Trophoblast cell (in vitro differentiated cells and primary cell): ENCODE measurements at regions not wholly inside any gene's neighbourhood (a gene's known extent, or its start where the extent isn't known, plus 50 kb on each side); places are given as distances from the start of the nearest gene placed in this dataset.

Experiments
- DNase-seq, 2 donors: peaks; one replicate each; pipeline ENCODE4 v3.0.0-alpha.2; 2016
- H2AFZ ChIP-seq: 2 replicates; pipeline ENCODE4 v1.6.1; 2013; ENCODE audit warnings: low read length, moderate library complexity, mild to moderate bottlenecking; ENCODE audit not compliant: insufficient read depth, poor library complexity
- H2AK5ac ChIP-seq: 2 replicates; pipeline ENCODE4 v1.6.1; 2013; ENCODE audit warnings: mild to moderate bottlenecking, low read length
- H2BK120ac ChIP-seq: 2 replicates; pipeline ENCODE4 v1.6.1; 2013; ENCODE audit warnings: low read length, mild to moderate bottlenecking, moderate library complexity; ENCODE audit not compliant: insufficient read depth, poor library complexity
- H2BK12ac ChIP-seq: 2 replicates; pipeline ENCODE4 v1.6.1; 2013; ENCODE audit warnings: mild to moderate bottlenecking, low read length, moderate library complexity
- H2BK5ac ChIP-seq: 2 replicates; pipeline ENCODE4 v1.6.1; 2013; ENCODE audit warnings: low read length, low read depth, moderate library complexity, mild to moderate bottlenecking; ENCODE audit not compliant: poor library complexity
- H3K14ac ChIP-seq: 2 replicates; pipeline ENCODE4 v1.6.1; 2013; ENCODE audit warnings: mild to moderate bottlenecking, low read length
- H3K18ac ChIP-seq: 2 replicates; pipeline ENCODE4 v1.6.1; 2013; ENCODE audit warnings: mild to moderate bottlenecking, low read length
- H3K23ac ChIP-seq: 2 replicates; pipeline ENCODE4 v1.6.1; 2013; ENCODE audit warnings: low read length
- H3K27ac ChIP-seq: 2 replicates; pipeline ENCODE4 v1.5.1; 2013; ENCODE audit warnings: low read depth, mild to moderate bottlenecking, inconsistent platforms, low read length, moderate library complexity
- H3K27me3 ChIP-seq: 2 replicates; pipeline ENCODE4 v1.6.1; 2013; ENCODE audit warnings: inconsistent platforms, mild to moderate bottlenecking, low read length, moderate library complexity; ENCODE audit not compliant: insufficient read depth
- H3K36me3 ChIP-seq, 2 experiments: 1 replicate in 1 of 2; 2 replicates in 1 of 2; pipeline ENCODE4 v1.6.1; 2013; ENCODE audit warnings: low read length in 2 of 2, mild to moderate bottlenecking in 2 of 2, moderate library complexity in 1 of 2; ENCODE audit not compliant: insufficient read depth in 2 of 2, control insufficient read depth in 1 of 2
- H3K4ac ChIP-seq: 2 replicates; pipeline ENCODE4 v1.6.1; 2013; ENCODE audit warnings: low read depth, mild to moderate bottlenecking, low read length, moderate library complexity
- H3K4me1 ChIP-seq, 2 experiments: 1 replicate in 1 of 2; 2 replicates in 1 of 2; pipeline ENCODE4 v1.6.1; 2013; ENCODE audit warnings: low read length in 2 of 2, mild to moderate bottlenecking in 2 of 2, moderate library complexity in 1 of 2; ENCODE audit not compliant: insufficient read depth in 2 of 2, control insufficient read depth in 1 of 2
- H3K4me2 ChIP-seq: 2 replicates; pipeline ENCODE4 v1.6.1; 2013; ENCODE audit warnings: inconsistent platforms, mild to moderate bottlenecking, low read length, moderate library complexity
- H3K4me3 ChIP-seq: 2 replicates; pipeline ENCODE4 v1.5.1; 2013; ENCODE audit warnings: mild to moderate bottlenecking, low read depth, low read length, inconsistent platforms
- H3K79me1 ChIP-seq: one replicate; pipeline ENCODE4 v1.6.1; 2013; ENCODE audit warnings: low read length
- H3K79me2 ChIP-seq: 2 replicates; pipeline ENCODE4 v1.6.1; 2013; ENCODE audit warnings: low read length, mild to moderate bottlenecking; ENCODE audit not compliant: control insufficient read depth, insufficient read depth, poor library complexity
- H3K9ac ChIP-seq: 2 replicates; pipeline ENCODE4 v1.6.1; 2013; ENCODE audit warnings: mild to moderate bottlenecking, low read length
- H3K9me3 ChIP-seq: 2 replicates; pipeline ENCODE4 v1.6.1; 2013; ENCODE audit warnings: low read depth, mild to moderate bottlenecking, control low read depth, inconsistent platforms, low read length; ENCODE audit not compliant: insufficient read depth
- H4K12ac ChIP-seq: 2 replicates; pipeline ENCODE4 v1.6.1; 2013; ENCODE audit warnings: low read depth, mild to moderate bottlenecking, low read length, moderate library complexity
- H4K8ac ChIP-seq: 2 replicates; pipeline ENCODE4 v1.6.1; 2013; ENCODE audit warnings: low read depth, mild to moderate bottlenecking, low read length, moderate library complexity
- H4K91ac ChIP-seq: one replicate; pipeline ENCODE4 v1.6.1; 2013; ENCODE audit warnings: low read depth, mild to moderate bottlenecking, low read length, moderate library complexity
- WGBS: extraction: QIAGEN DNeasy Blood & Tissue Kit; methylation state at CpG from one replicate; pipeline ENCODE4 v1.1.7; 2013; ENCODE audit warnings: missing lambda C conversion rate; ENCODE audit not compliant: insufficient read length, insufficient coverage; ENCODE audit errors: extremely low coverage; 5-methylcytosine and 5-hydroxymethylcytosine counted together

DNA sequence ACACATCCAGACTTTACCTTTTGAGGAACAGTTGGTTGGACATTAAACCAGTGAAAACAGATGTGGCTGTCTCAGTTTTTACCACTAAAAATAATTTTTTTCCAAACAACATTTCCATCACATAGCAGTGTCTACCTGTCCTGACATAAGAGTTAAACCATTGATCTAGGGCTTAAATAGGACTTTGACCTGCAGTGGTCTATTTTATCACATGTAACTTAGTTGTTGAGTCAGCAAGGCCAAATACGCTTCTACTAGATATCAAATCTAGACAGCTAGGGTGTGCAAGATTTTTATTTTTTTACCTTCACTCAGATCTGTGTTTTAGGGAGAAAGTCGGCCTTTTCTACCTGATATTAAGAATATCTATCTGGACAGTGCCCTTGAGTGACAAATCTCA is 88.8 kb upstream of the ZFP64 start:
- Histone ChIP-seq H3K9ac (no peak overlapping the region), H4K12ac (no peak overlapping the region), H2AFZ (no peak overlapping the region)

GRCh38 chr20:52279706-52280105 is 88.1 kb upstream of the ZFP64 start:
- WGBS = no CpG with 5 or more reads among the region's 2 CpGs

More for the DNA sequence above, 88.8 kb upstream of the ZFP64 start:
- Histone ChIP-seq H3K23ac (no peak overlapping the region), H3K4me1 (no peaks in the 10 kb centered on the region), H4K91ac (no peak overlapping the region), H2BK5ac (no peak overlapping the region), H3K4me2 (no peak overlapping the region), H2AK5ac (no peak overlapping the region), H2BK120ac (no peak overlapping the region), H3K4me3 (no peak overlapping the region), H3K79me2 (no peaks in the 10 kb centered on the region), H3K79me1 (no peaks in the 10 kb centered on the region), H3K27me3 (no peaks in the 10 kb centered on the region), H3K14ac (no peak overlapping the region), H3K27ac (no peak overlapping the region), H3K18ac (no peak overlapping the region), H3K9me3 (no peaks in the 10 kb centered on the region), H2BK12ac (no peak overlapping the region), H3K36me3 (no peaks in the 10 kb centered on the region), H4K8ac (no peak overlapping the region), H3K4ac (no peak overlapping the region)
- no CpG with 5 or more reads among the region's 2 CpGs for WGBS
- DNase-seq = no peak

DNA sequence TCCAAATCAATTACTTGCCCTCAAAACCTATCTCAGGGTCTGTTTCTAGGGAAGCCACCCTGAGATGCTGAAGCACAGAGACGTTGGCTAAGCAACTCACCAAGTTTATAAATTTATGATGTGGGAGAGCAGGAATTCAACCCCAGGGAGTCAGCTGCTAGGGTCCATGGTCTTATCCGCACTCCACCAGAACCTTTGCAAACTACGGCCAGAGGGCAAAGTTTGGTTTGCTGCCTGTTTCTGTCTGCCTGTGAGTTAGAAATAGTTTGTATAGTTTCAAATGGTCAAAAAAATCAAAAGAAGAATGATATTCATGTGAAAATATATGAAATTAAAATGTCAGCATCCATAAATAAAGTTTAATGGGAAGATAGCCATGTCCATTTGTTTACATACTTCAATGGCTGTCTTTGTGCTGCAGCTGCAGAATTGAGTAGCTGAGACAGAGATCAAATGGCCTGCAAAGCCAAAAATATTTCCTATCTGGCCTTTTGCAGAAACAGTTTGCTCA is 83.7 kb upstream of the ZFP64 start:
- no peaks in the 10 kb centered on the region for H3K79me1 ChIP-seq
- H3K36me3 ChIP-seq = no peaks in the 10 kb centered on the region
- no CpG with 5 or more reads among the region's 3 CpGs for WGBS

More at GRCh38 chr20:52279706-52280105, 88.1 kb upstream of the ZFP64 start:
- no peak overlapping the region for H2BK120ac ChIP-seq
- no peaks in the 10 kb centered on the region for H3K9me3 ChIP-seq
- no peaks in the 10 kb centered on the region for H3K79me1 ChIP-seq
- H4K91ac ChIP-seq = no peak overlapping the region
- no peak overlapping the region for H3K4me2 ChIP-seq
- no peak overlapping the region for H3K23ac ChIP-seq
- H3K9ac ChIP-seq = no peak overlapping the region
- no peak for DNase-seq
- H2AK5ac ChIP-seq = no peak overlapping the region
- no peak overlapping the region for H3K18ac ChIP-seq
- no peak overlapping the region for H3K27ac ChIP-seq
- no peak overlapping the region for H2BK5ac ChIP-seq
- no peaks in the 10 kb centered on the region for H3K4me1 ChIP-seq
- no peaks in the 10 kb centered on the region for H3K36me3 ChIP-seq
- no peak overlapping the region for H3K14ac ChIP-seq
- H3K27me3 ChIP-seq = no peaks in the 10 kb centered on the region
- no peak overlapping the region for H4K12ac ChIP-seq
- H2AFZ ChIP-seq = no peak overlapping the region
- no peak overlapping the region for H3K4ac ChIP-seq
- H4K8ac ChIP-seq = no peak overlapping the region
- no peaks in the 10 kb centered on the region for H3K79me2 ChIP-seq
- H3K4me3 ChIP-seq = no peak overlapping the region
- no peak overlapping the region for H2BK12ac ChIP-seq

DNA sequence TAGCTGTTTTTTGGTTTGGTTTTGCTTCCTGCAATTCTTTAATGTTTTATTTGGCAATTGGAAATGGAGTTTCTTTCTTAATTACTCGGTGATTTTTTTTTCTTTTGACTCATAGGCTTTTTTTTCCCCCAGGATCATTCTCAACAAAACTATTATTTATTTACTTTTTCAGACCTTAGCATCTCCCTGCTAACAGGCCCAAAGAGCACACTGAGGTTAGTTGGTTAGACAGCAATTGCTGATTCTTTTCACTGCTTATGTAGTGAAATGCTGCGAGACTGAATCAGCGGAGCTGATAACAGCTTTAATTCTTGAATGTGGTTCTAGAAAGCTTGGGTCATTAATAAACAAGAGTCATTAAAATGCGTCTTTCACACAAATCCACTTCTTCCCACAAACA is 79.1 kb upstream of the ZFP64 start:
- no peak overlapping the region for H3K4me3 ChIP-seq
- H2BK12ac ChIP-seq = no peak overlapping the region
- H3K4me2 ChIP-seq = no peak overlapping the region
- no peak overlapping the region for H2BK5ac ChIP-seq
- H3K79me1 ChIP-seq = no peaks in the 10 kb centered on the region
- H2BK120ac ChIP-seq = no peak overlapping the region
- H3K27ac ChIP-seq = no peak overlapping the region
- no peak overlapping the region for H3K23ac ChIP-seq
- H4K12ac ChIP-seq = no peak overlapping the region
- WGBS = no CpG with 5 or more reads among the region's 4 CpGs
- no peak overlapping the region for H3K9ac ChIP-seq
- H3K27me3 ChIP-seq = no peaks in the 10 kb centered on the region
- H3K4ac ChIP-seq = no peak overlapping the region
- DNase-seq = no peak
- H3K79me2 ChIP-seq = no peaks in the 10 kb centered on the region
- H3K18ac ChIP-seq = no peak overlapping the region
- H3K14ac ChIP-seq = no peak overlapping the region
- no peak overlapping the region for H4K91ac ChIP-seq
- H3K36me3 ChIP-seq = no peaks in the 10 kb centered on the region
- no peak overlapping the region for H4K8ac ChIP-seq
- no peak overlapping the region for H2AK5ac ChIP-seq
- H3K9me3 ChIP-seq = no peaks in the 10 kb centered on the region
- no peak overlapping the region for H2AFZ ChIP-seq
- H3K4me1 ChIP-seq = no peaks in the 10 kb centered on the region

More for the DNA sequence above, 83.7 kb upstream of the ZFP64 start:
- Histone ChIP-seq H3K23ac (no peak overlapping the region), H4K12ac (no peak overlapping the region), H3K4me3 (no peak overlapping the region), H2BK120ac (no peak overlapping the region), H2AFZ (no peak overlapping the region), H2BK12ac (no peak overlapping the region), H4K91ac (no peak overlapping the region), H3K18ac (no peak overlapping the region), H3K9me3 (no peaks in the 10 kb centered on the region), H3K9ac (no peak overlapping the region), H3K27ac (no peak overlapping the region), H4K8ac (no peak overlapping the region), H2BK5ac (no peak overlapping the region), H3K27me3 (no peaks in the 10 kb centered on the region), H3K79me2 (no peaks in the 10 kb centered on the region), H2AK5ac (no peak overlapping the region), H3K14ac (no peak overlapping the region), H3K4me2 (no peak overlapping the region), H3K4ac (no peak overlapping the region), H3K4me1 (no peaks in the 10 kb centered on the region)
- no peak for DNase-seq
